Neuronal stem cell (in vitro differentiated cells): ENCODE measurements at regions not wholly inside any gene's neighbourhood (a gene's known extent, or its start where the extent isn't known, plus 50 kb on each side); places are given as distances from the start of the nearest gene placed in this dataset.

ENCODE experiments used
- DNase-seq: peaks from one replicate; pipeline ENCODE4 v3.0.0-alpha.2; 2013; ENCODE audit warnings: low spot score
- H2AFZ ChIP-seq: one replicate; pipeline ENCODE4 v1.6.1; 2013; ENCODE audit warnings: mild to moderate bottlenecking, low read length, inconsistent platforms
- H2AK5ac ChIP-seq: 2 replicates; pipeline ENCODE4 v1.6.1; 2013; ENCODE audit warnings: low read depth, mild to moderate bottlenecking, inconsistent platforms, low read length, moderate library complexity, mixed read lengths
- H2BK120ac ChIP-seq: 2 replicates; pipeline ENCODE4 v1.6.1; 2013; ENCODE audit warnings: low read depth, mild to moderate bottlenecking, inconsistent platforms, low read length, moderate library complexity, mixed read lengths
- H2BK12ac ChIP-seq: one replicate; pipeline ENCODE4 v1.6.1; 2013; ENCODE audit warnings: low read length, inconsistent platforms
- H2BK15ac ChIP-seq: 2 replicates; pipeline ENCODE4 v1.6.1; 2013; ENCODE audit warnings: mild to moderate bottlenecking, low read length, inconsistent platforms, mixed read lengths
- H2BK5ac ChIP-seq: one replicate; pipeline ENCODE4 v1.6.1; 2013; ENCODE audit warnings: inconsistent platforms, mild to moderate bottlenecking, low read length, moderate library complexity
- H3K14ac ChIP-seq: one replicate; pipeline ENCODE4 v1.6.1; 2013; ENCODE audit warnings: low read length, inconsistent platforms
- H3K18ac ChIP-seq: 2 replicates; pipeline ENCODE4 v1.6.1; 2013; ENCODE audit warnings: low read length, inconsistent platforms
- H3K23ac ChIP-seq: 2 replicates; pipeline ENCODE4 v1.6.1; 2013; ENCODE audit warnings: low read depth, mild to moderate bottlenecking, mixed read lengths, low read length, inconsistent platforms; ENCODE audit not compliant: poor library complexity
- H3K27ac ChIP-seq: replicated peaks from 3 replicates; pipeline ENCODE4 v1.5.1; 2013; ENCODE audit warnings: low read length, inconsistent platforms
- H3K27me3 ChIP-seq, 3 experiments: 2 replicates each; pipeline ENCODE4 v1.6.1; 2013; ENCODE audit warnings: low read length in 3 of 3, mild to moderate bottlenecking in 2 of 3, inconsistent platforms in 1 of 3, low read depth in 1 of 3, mixed read lengths in 1 of 3, moderate library complexity in 1 of 3; ENCODE audit not compliant: control insufficient read depth in 3 of 3, insufficient read depth in 3 of 3
- H3K36me3 ChIP-seq, 2 donors: replicated peaks in 1 of 2; 2 replicates each; pipeline ENCODE4 v1.6.1; 2013; ENCODE audit warnings: low read length in 2 of 2; ENCODE audit not compliant: control insufficient read depth in 2 of 2, insufficient read depth in 2 of 2
- H3K4ac ChIP-seq: 2 replicates; pipeline ENCODE4 v1.6.1; 2013; ENCODE audit warnings: inconsistent platforms, mild to moderate bottlenecking, low read length, moderate library complexity
- H3K4me1 ChIP-seq, 2 donors: 1 replicate in 1 of 2; 2 replicates in 1 of 2; pipeline ENCODE4 v1.6.1; 2013; ENCODE audit warnings: low read length in 2 of 2, low read depth in 1 of 2; ENCODE audit not compliant: control insufficient read depth in 2 of 2, insufficient read depth in 1 of 2
- H3K4me2 ChIP-seq: one replicate; pipeline ENCODE4 v1.6.1; 2013; ENCODE audit warnings: mild to moderate bottlenecking, low read length, inconsistent platforms; ENCODE audit not compliant: insufficient read depth, poor library complexity, severe bottlenecking
- H3K4me3 ChIP-seq, 2 donors: 2 replicates each; pipeline ENCODE4 v1.5.1; 2013; ENCODE audit warnings: low read length in 2 of 2, mild to moderate bottlenecking in 2 of 2, inconsistent platforms in 1 of 2, moderate library complexity in 1 of 2
- H3K79me1 ChIP-seq: one replicate; pipeline ENCODE4 v1.6.1; 2013; ENCODE audit warnings: low read depth, mild to moderate bottlenecking, inconsistent platforms, low read length, moderate library complexity
- H3K9ac ChIP-seq: one replicate; pipeline ENCODE4 v1.6.1; 2013; ENCODE audit warnings: mild to moderate bottlenecking, low read depth, low read length, inconsistent platforms; ENCODE audit not compliant: poor library complexity
- H3K9me3 ChIP-seq, 2 donors: replicated peaks in 1 of 2; 2 replicates each; pipeline versions ENCODE3 to v1.6.1; 2013; ENCODE audit warnings: low read length in 2 of 2, mild to moderate bottlenecking in 2 of 2, inconsistent platforms in 1 of 2, low read depth in 1 of 2, mixed read lengths in 1 of 2, moderate library complexity in 1 of 2; ENCODE audit not compliant: control insufficient read depth in 2 of 2, insufficient read depth in 1 of 2
- H4K8ac ChIP-seq: one replicate; pipeline ENCODE4 v1.6.1; 2013; ENCODE audit warnings: low read depth, mild to moderate bottlenecking, inconsistent platforms, low read length, moderate library complexity
- H4K91ac ChIP-seq: one replicate; pipeline ENCODE4 v1.6.1; 2013; ENCODE audit warnings: low read length, low read depth, mild to moderate bottlenecking, inconsistent platforms; ENCODE audit not compliant: poor library complexity
- WGBS, 2 donors: extraction: QIAGEN DNeasy Blood & Tissue Kit; methylation state at CpG; one replicate each; pipeline ENCODE4 v1.1.7; 2013; ENCODE audit warnings: missing lambda C conversion rate in 2 of 2, mixed read lengths in 1 of 2; ENCODE audit not compliant: insufficient read length in 2 of 2, insufficient replicate concordance in 1 of 2; ENCODE audit errors: extremely low coverage in 2 of 2; 5-methylcytosine and 5-hydroxymethylcytosine counted together

GRCh38 chr11:92550871-92551270 lies 326.3 kb downstream of the FAT3 start:
- H3K4me2 ChIP-seq, result no peak overlapping the region
- H4K91ac ChIP-seq, result no peak overlapping the region
- no peaks in the 10 kb centered on the region for H3K9me3 ChIP-seq
- no peak overlapping the region for H2BK5ac ChIP-seq
- no peak overlapping the region for H2BK12ac ChIP-seq
- no peak overlapping the region for H3K4ac ChIP-seq
- H2AK5ac ChIP-seq, result no peak overlapping the region
- H3K23ac ChIP-seq, result no peak overlapping the region
- no peak overlapping the region for H3K27ac ChIP-seq
- no peak overlapping the region for H3K18ac ChIP-seq
- no peak overlapping the region for H3K4me3 ChIP-seq
- H3K27me3 ChIP-seq, result no peaks in the 10 kb centered on the region
- no peak overlapping the region for H3K9ac ChIP-seq
- H2AFZ ChIP-seq, result no peak overlapping the region
- H3K79me1 ChIP-seq, result no peaks in the 10 kb centered on the region
- H3K4me1 ChIP-seq, result peaks cover 2 to 9% of the 10 kb centered on the region in 2 donors
- H3K36me3 ChIP-seq, result peaks cover 0 to 10% of the 10 kb centered on the region in 2 donors
- H4K8ac ChIP-seq, result no peak overlapping the region
- no CpG with 5 or more reads among the region's 2 CpGs for WGBS, 2 donors
- no peak overlapping the region for H2BK120ac ChIP-seq
- no peak for DNase-seq
- H3K14ac ChIP-seq, result no peak overlapping the region
- no peak overlapping the region for H2BK15ac ChIP-seq

- no peak overlapping the region for H2BK15ac ChIP-seq
- no peak overlapping the region for H3K4me3 ChIP-seq
- no peak overlapping the region for H3K4ac ChIP-seq
- no peak overlapping the region for H3K9ac ChIP-seq
- no peak overlapping the region for H4K8ac ChIP-seq
- no peak overlapping the region for H2AFZ ChIP-seq
- no peak overlapping the region for H3K18ac ChIP-seq
- H3K23ac ChIP-seq, result no peak overlapping the region
- H3K36me3 ChIP-seq, result peaks cover 0 to 20% of the 10 kb centered on the region in 2 donors
- no peak overlapping the region for H2BK120ac ChIP-seq
- no peak overlapping the region for H3K27ac ChIP-seq
- H2BK5ac ChIP-seq, result no peak overlapping the region
- H3K27me3 ChIP-seq, result no peaks in the 10 kb centered on the region
- no peak overlapping the region for H2BK12ac ChIP-seq
- H3K4me1 ChIP-seq, result peaks cover 0 to 2% of the 10 kb centered on the region in 2 donors
- no peak overlapping the region for H2AK5ac ChIP-seq
- no peaks in the 10 kb centered on the region for H3K9me3 ChIP-seq
- no peak for DNase-seq
- WGBS, 2 donors, result no CpG with 5 or more reads among the region's 2 CpGs
- no peak overlapping the region for H4K91ac ChIP-seq
- no peaks in the 10 kb centered on the region for H3K79me1 ChIP-seq
- H3K14ac ChIP-seq, result no peak overlapping the region
- no peak overlapping the region for H3K4me2 ChIP-seq
Observed at GRCh38 chr11:92552942-92553341, 328.3 kb downstream of the FAT3 start.

GRCh38 chr11:92554688-92555087 lies 330.1 kb downstream of the FAT3 start:
- Histone ChIP-seq H3K4me1 (peaks cover 0 to 2% of the 10 kb centered on the region in 2 donors), H2BK15ac (no peak overlapping the region), H3K14ac (peak overlapping the region; percentile 31), H2AFZ (no peak overlapping the region), H3K9ac (peak overlapping the region; percentile 65), H3K4me2 (no peak overlapping the region), H3K36me3 (peaks cover 0 to 24% of the 10 kb centered on the region in 2 donors), H3K4me3 (no peak overlapping the region), H2BK120ac (no peak overlapping the region), H3K79me1 (no peaks in the 10 kb centered on the region), H3K27me3 (no peaks in the 10 kb centered on the region), H2BK12ac (no peak overlapping the region), H2AK5ac (no peak overlapping the region), H2BK5ac (no peak overlapping the region), H3K9me3 (no peaks in the 10 kb centered on the region), H3K27ac (no peak overlapping the region), H3K18ac (no peak overlapping the region), H4K8ac (no peak overlapping the region), H3K23ac (no peak overlapping the region), H3K4ac (no peak overlapping the region), H4K91ac (no peak overlapping the region)
- DNase-seq, result no peak
- no CpG with 5 or more reads among the region's 7 CpGs for WGBS, 2 donors

GRCh38 chr11:92556431-92556830 lies 331.8 kb downstream of the FAT3 start:
- H3K27me3 ChIP-seq, result no peaks in the 10 kb centered on the region
- no peak overlapping the region for H2AK5ac ChIP-seq
- DNase-seq, result peak; percentile 12
- H3K18ac ChIP-seq, result no peak overlapping the region
- H3K27ac ChIP-seq, result no peak overlapping the region
- no peak overlapping the region for H3K9ac ChIP-seq
- H2BK120ac ChIP-seq, result no peak overlapping the region
- no peaks in the 10 kb centered on the region for H3K9me3 ChIP-seq
- H3K36me3 ChIP-seq, result peaks cover 0 to 28% of the 10 kb centered on the region in 2 donors
- no peak overlapping the region for H3K23ac ChIP-seq
- peaks cover 0 to 2% of the 10 kb centered on the region in 2 donors for H3K4me1 ChIP-seq
- no peak overlapping the region for H2AFZ ChIP-seq
- H4K8ac ChIP-seq, result no peak overlapping the region
- no peak overlapping the region for H3K4me2 ChIP-seq
- no peak overlapping the region for H4K91ac ChIP-seq
- no peak overlapping the region for H3K14ac ChIP-seq
- WGBS, 2 donors, result no CpG with 5 or more reads among the region's 4 CpGs
- H2BK12ac ChIP-seq, result no peak overlapping the region
- H3K4ac ChIP-seq, result no peak overlapping the region
- no peak overlapping the region for H3K4me3 ChIP-seq
- no peaks in the 10 kb centered on the region for H3K79me1 ChIP-seq
- H2BK15ac ChIP-seq, result no peak overlapping the region
- H2BK5ac ChIP-seq, result no peak overlapping the region
